ENCODE measurements at regions not wholly inside any gene's neighbourhood (a gene's known extent, or its start where the extent isn't known, plus 50 kb on each side); places are given as distances from the start of the nearest gene placed in this dataset.

- Histone ChIP-seq H3K27ac (no peak overlapping the region), H3K27me3 (peaks cover 6% of the 10 kb centered on the region), H3K36me3 (replicated peaks in 1 of 2) (no peaks in the 10 kb centered on the region), H3K4me3 (no peak overlapping the region), H3K9me3 (replicated peaks in 1 of 3) (no peaks in the 10 kb centered on the region), H3K4me1 (replicated peaks in 1 of 2) (no peaks in the 10 kb centered on the region)
- intact Hi-C loops (cut with DNase I): no loop called here
- TF ChIP-seq POLR2A (IDR thresholded peaks at IDR 0.05) (no peak), CTCF (IDR thresholded peaks at IDR 0.05) (no peak)
- no peak for DNase-seq
- WGBS, 4 donors: 75 to 87% (median 78%) methylated on average over 3 of the region's 3 CpGs
Observed at GRCh38 chr7:84824057-84824651, 362.7 kb downstream of the SEMA3D start.

GRCh38 chr7:84823530-84823929 lies 363.3 kb downstream of the SEMA3D start:
- H3K27ac ChIP-seq: no peak overlapping the region
- peaks cover 6% of the 10 kb centered on the region for H3K27me3 ChIP-seq
- H3K4me1 ChIP-seq (replicated peaks in 1 of 2): no peaks in the 10 kb centered on the region
- no peak for TF ChIP-seq CTCF (IDR thresholded peaks at IDR 0.05)
- TF ChIP-seq POLR2A (IDR thresholded peaks at IDR 0.05): no peak
- no peaks in the 10 kb centered on the region for H3K9me3 ChIP-seq (replicated peaks in 1 of 3)
- no peaks in the 10 kb centered on the region for H3K36me3 ChIP-seq (replicated peaks in 1 of 2)
- intact Hi-C loops (cut with DNase I): no loop called here
- DNase-seq: no peak
- 45 to 55% (median 52%) methylated on average over 2 of the region's 2 CpGs for WGBS, 4 donors
- H3K4me3 ChIP-seq: no peak overlapping the region

DNA sequence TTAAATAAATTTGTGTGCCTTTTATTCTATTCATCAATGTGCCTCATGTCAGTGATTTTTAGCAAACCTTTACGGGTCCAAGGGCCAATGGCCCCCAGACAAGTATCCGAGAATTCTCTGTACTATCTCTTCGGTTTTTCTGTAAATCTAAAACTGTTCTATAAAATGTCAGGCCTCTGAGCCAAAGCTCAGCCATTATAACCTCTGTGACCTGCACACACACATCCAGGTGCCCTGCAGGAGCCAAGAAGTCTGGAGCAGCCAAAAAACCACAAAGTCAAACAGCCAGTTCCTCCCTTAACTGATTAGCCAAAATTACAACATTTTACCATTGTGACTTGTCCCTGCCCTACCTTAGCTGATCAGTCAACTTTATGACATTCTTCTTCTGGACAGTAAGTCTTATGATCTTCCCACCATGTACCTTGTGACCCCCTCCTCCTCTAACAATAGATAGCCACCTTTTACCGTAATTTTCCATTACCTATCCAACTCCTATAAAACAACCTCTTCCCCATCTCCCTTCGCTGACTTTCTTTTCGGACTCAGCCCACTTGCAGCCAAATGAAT lies 363.8 kb downstream of the SEMA3D start:
- DNase-seq: no peak
- Histone ChIP-seq H3K9me3 (replicated peaks in 1 of 3) (no peaks in the 10 kb centered on the region), H3K4me1 (replicated peaks in 1 of 2) (no peaks in the 10 kb centered on the region), H3K27ac (no peak overlapping the region), H3K27me3 (peaks cover 2% of the 10 kb centered on the region), H3K4me3 (no peak overlapping the region), H3K36me3 (replicated peaks in 1 of 2) (no peaks in the 10 kb centered on the region)
- WGBS, 4 donors: 82 to 88% (median 84%) methylated on average over 6 of the region's 6 CpGs
- intact Hi-C loops (cut with DNase I): no loop called here
- no peak for TF ChIP-seq CTCF (IDR thresholded peaks at IDR 0.05)
- TF ChIP-seq POLR2A (IDR thresholded peaks at IDR 0.05): no peak

- no peaks in the 10 kb centered on the region for H3K27me3 ChIP-seq
- H3K36me3 ChIP-seq (replicated peaks in 1 of 2): no peaks in the 10 kb centered on the region
- 78 to 90% (median 86%) methylated on average over 3 of the region's 3 CpGs for WGBS, 4 donors
- intact Hi-C loops (cut with DNase I): no loop called here
- no peak overlapping the region for H3K27ac ChIP-seq
- no peak overlapping the region for H3K4me3 ChIP-seq
- TF ChIP-seq CTCF (IDR thresholded peaks at IDR 0.05) (no peak), POLR2A (IDR thresholded peaks at IDR 0.05) (no peak)
- no peaks in the 10 kb centered on the region for H3K9me3 ChIP-seq (replicated peaks in 1 of 3)
- H3K4me1 ChIP-seq (replicated peaks in 1 of 2): no peaks in the 10 kb centered on the region
- DNase-seq: no peak
Observed at GRCh38 chr7:84821671-84822534, 365.0 kb downstream of the SEMA3D start.
